ENCODE measurements at regions not wholly inside any gene's neighbourhood (a gene's known extent, or its start where the extent isn't known, plus 50 kb on each side); places are given as distances from the start of the nearest gene placed in this dataset.

- DNase-seq (ENCODE audit: extremely low read depth, low read depth), result no peak
- TF ChIP-seq, protein P1, sequence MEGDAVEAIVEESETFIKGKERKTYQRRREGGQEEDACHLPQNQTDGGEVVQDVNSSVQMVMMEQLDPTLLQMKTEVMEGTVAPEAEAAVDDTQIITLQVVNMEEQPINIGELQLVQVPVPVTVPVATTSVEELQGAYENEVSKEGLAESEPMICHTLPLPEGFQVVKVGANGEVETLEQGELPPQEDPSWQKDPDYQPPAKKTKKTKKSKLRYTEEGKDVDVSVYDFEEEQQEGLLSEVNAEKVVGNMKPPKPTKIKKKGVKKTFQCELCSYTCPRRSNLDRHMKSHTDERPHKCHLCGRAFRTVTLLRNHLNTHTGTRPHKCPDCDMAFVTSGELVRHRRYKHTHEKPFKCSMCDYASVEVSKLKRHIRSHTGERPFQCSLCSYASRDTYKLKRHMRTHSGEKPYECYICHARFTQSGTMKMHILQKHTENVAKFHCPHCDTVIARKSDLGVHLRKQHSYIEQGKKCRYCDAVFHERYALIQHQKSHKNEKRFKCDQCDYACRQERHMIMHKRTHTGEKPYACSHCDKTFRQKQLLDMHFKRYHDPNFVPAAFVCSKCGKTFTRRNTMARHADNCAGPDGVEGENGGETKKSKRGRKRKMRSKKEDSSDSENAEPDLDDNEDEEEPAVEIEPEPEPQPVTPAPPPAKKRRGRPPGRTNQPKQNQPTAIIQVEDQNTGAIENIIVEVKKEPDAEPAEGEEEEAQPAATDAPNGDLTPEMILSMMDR (IDR thresholded peaks at IDR 0.05; ENCODE audit: low read depth, low read length), result no peak
Observed at GRCh38 chr2:2493496-2493895, 162.4 kb upstream of the MYT1L start.

DNA sequence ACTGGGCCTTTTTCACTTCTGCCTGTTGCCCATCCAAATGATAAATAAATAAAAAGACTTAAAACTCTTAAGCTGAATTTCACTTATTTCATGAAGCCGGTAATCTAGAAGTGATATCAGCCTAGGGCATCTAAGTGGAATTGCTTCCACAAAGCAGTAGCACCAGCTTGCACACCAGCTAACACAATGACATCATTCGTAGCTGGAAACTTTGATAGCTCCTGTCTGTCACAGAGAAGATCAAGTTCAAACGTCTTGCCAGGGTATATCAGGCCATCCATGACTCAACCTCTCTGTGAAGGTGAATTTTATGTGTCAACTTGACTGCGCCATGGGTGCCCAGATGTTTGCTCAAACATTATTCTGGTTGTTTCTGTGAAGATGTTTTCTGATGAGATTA is 161.7 kb upstream of the MYT1L start:
- DNase-seq (ENCODE audit: extremely low read depth, low read depth), result no peak
- TF ChIP-seq, protein P1 (IDR thresholded peaks at IDR 0.05; ENCODE audit: low read depth, low read length), result no peak

DNA sequence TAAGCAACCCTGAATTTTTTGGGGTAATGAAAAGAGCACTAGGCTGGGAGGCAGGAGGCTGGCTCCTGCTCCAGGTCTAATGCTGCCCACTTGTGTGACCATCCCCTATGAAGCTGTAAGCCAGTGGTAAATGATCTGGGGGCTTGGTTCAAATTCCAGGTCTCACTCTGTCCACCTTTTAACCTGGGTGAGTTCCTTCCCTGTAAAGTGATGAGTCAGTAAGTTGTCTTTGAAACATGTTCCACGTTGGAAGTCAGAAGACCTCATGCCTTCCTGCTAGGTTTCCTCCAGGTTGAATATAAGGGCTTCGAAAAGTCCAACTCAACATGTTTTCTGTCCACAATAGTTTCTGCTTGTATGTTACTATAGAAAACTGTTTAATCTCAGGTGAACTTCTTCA is 160.9 kb upstream of the MYT1L start:
- TF ChIP-seq, protein P1 (IDR thresholded peaks at IDR 0.05; ENCODE audit: low read depth, low read length), result no peak
- DNase-seq (ENCODE audit: extremely low read depth, low read depth), result no peak

DNA sequence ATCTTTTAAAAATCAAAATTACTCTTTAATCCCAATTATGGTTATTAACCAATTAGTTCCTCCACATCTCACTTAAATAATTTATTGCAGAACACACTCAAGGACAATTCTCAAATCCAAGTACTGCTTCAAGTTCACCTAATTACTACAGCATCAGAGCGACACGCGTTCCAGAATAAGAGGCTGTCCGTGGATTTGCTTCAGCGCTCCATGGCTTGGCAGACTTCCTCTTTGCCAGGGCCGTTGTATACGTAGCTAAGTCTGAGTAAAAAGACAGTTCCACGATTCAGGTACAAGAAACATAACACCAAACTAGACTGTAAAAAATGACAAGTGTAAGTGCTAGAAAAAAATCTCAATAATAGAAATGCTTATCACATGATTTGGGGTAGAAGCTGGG is 153.2 kb upstream of the MYT1L start:
- no peak for DNase-seq (ENCODE audit: extremely low read depth, low read depth)
- TF ChIP-seq, protein P1 (IDR thresholded peaks at IDR 0.05; ENCODE audit: low read depth, low read length), result no peak

- DNase-seq (ENCODE audit: extremely low read depth, low read depth), result no peak
- TF ChIP-seq, protein P1 (IDR thresholded peaks at IDR 0.05; ENCODE audit: low read depth, low read length), result no peak
Observed at GRCh38 chr2:2482851-2483250, 151.8 kb upstream of the MYT1L start.

GRCh38 chr2:2472881-2473280 is 141.8 kb upstream of the MYT1L start:
- TF ChIP-seq, protein P1 (IDR thresholded peaks at IDR 0.05; ENCODE audit: low read depth, low read length), result no peak
- no peak for DNase-seq (ENCODE audit: extremely low read depth, low read depth)

GRCh38 chr2:2472044-2472443 is 141.0 kb upstream of the MYT1L start:
- TF ChIP-seq, protein P1 (IDR thresholded peaks at IDR 0.05; ENCODE audit: low read depth, low read length), result no peak
- no peak for DNase-seq (ENCODE audit: extremely low read depth, low read depth)

All from AG09319 (cell line).